ENCODE measurements at regions not wholly inside any gene's neighbourhood (a gene's known extent, or its start where the extent isn't known, plus 50 kb on each side); places are given as distances from the start of the nearest gene placed in this dataset.

- TF ChIP-seq SUZ12 (IDR thresholded peaks at IDR 0.05; ENCODE audit: extremely low read depth, insufficient read depth, insufficient read length) (no peak), YY1 (IDR thresholded peaks at IDR 0.05; ENCODE audit: insufficient read depth, insufficient read length) (no peak), ZNF274 (IDR thresholded peaks at IDR 0.05; ENCODE audit: low read depth, low read length) (no peak)
Measured at GRCh38 chr14:55927028-55927427, 191.2 kb upstream of the PELI2 start.
